AG09319 (cell line): ENCODE measurements at regions not wholly inside any gene's neighbourhood (a gene's known extent, or its start where the extent isn't known, plus 50 kb on each side); places are given as distances from the start of the nearest gene placed in this dataset.

ENCODE experiments used
- DNase-seq: peaks from one replicate; pipeline ENCODE4 v3.0.0-alpha.2; 2010; ENCODE audit warnings: low read depth; ENCODE audit errors: extremely low read depth
- TF ChIP-seq, protein P1 (sequence below): IDR thresholded peaks from 2 replicates; pipeline ENCODE4 v1.5.1; 2011; ENCODE audit warnings: low read depth, mild to moderate bottlenecking, inconsistent platforms, low read length, moderate library complexity

DNA sequence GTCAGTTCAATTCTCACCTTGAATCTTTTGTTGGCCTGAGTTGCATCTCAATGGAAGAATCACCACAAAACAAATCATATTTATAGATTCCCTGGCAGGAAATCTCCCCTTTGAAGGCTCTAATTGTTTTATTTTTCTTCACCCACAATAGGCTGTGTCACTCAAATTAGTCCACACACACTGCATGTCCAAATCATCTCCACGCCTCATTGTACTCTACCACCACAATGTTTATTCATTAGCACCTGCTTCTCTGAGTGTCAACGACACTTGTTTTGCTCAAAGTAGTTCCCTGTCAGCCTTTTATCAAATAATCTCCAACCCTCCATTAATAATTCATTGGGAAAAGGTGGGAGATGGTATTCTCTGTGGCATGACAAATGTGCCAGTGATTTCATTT is 164.3 kb downstream of the ABCC12 start:
- TF ChIP-seq, protein P1, sequence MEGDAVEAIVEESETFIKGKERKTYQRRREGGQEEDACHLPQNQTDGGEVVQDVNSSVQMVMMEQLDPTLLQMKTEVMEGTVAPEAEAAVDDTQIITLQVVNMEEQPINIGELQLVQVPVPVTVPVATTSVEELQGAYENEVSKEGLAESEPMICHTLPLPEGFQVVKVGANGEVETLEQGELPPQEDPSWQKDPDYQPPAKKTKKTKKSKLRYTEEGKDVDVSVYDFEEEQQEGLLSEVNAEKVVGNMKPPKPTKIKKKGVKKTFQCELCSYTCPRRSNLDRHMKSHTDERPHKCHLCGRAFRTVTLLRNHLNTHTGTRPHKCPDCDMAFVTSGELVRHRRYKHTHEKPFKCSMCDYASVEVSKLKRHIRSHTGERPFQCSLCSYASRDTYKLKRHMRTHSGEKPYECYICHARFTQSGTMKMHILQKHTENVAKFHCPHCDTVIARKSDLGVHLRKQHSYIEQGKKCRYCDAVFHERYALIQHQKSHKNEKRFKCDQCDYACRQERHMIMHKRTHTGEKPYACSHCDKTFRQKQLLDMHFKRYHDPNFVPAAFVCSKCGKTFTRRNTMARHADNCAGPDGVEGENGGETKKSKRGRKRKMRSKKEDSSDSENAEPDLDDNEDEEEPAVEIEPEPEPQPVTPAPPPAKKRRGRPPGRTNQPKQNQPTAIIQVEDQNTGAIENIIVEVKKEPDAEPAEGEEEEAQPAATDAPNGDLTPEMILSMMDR = no peak
- no peak for DNase-seq

DNA sequence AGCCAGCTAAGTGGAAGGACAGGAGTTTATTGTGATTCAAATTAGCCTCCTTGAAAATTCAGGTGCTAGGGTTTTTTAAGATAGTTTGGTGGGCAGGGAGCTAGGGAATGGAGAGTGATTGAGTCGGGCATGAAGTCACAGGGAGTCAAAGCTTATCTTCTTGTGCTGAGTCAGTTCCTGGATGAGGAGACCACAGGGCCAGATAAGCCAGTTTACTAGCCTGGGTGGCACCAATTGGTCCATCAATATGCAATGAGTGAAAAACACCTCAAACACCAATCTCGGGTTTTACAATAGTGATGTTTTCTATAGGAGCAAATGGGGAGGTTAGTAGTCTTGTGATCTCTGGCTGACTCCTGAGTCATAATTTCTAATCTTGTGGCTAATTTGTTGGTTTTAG is 165.1 kb downstream of the ABCC12 start:
- TF ChIP-seq, protein P1 = no peak
- no peak for DNase-seq

DNA sequence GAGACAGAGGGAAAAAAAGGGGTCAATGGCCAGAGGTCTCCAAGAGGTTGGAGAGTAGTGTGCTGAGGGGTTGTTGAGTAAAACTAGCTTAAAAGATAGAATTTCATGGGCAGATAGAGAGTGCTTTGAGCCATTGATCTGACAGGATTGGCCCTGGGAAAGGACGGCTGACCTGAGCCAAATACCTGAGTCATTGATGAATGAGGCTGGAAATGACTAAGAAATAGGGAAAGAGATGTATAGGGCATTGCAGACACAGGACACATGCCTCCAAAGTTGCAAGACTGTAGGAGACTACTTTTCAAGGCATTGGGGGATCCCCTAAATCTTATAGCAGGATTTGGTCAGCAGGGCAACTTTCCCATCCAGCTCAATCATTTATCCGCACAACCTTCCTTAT is 168.7 kb downstream of the ABCC12 start:
- DNase-seq = no peak
- TF ChIP-seq, protein P1 = no peak

DNA sequence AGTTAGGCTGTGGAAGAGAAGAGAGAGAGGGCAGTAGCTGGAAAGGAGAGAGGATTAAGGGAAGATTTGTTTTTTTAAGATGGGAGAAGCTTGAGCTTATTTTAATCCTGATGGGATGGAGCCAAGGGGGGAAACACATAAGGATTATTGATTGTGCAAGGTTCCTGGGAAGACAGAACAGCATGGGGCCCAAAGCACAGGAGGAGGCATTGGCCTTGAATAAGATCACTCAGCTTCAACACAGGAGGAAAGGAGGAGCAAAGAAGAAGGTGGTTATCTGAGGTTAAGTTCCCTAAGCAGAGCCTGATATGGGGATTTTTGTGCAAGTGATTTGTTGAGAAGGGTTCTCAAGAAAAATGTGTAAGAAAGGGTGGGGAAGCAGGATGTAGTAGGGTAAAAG is 169.8 kb downstream of the ABCC12 start:
- TF ChIP-seq, protein P1 = no peak
- DNase-seq = no peak

DNA sequence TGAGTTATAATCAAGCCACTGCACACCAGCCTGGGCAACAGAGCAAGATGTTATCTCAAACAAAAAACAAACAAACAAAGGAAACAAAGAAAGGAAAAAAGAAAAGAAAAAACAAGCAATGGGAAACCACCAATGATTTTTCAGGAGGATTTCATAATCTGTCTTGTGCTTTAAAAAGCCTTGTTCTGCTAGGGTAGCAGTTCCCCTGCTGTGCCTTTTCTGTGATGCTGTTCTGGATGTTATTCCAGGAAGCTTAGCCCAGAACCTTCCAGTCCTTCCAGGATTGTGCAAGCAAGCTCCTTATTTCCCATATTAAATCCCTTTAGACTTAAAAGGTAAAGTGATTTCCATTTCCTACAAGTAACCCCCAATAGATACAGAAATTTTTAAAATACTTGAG is 171.1 kb downstream of the ABCC12 start:
- TF ChIP-seq, protein P1 = no peak
- no peak for DNase-seq

DNA sequence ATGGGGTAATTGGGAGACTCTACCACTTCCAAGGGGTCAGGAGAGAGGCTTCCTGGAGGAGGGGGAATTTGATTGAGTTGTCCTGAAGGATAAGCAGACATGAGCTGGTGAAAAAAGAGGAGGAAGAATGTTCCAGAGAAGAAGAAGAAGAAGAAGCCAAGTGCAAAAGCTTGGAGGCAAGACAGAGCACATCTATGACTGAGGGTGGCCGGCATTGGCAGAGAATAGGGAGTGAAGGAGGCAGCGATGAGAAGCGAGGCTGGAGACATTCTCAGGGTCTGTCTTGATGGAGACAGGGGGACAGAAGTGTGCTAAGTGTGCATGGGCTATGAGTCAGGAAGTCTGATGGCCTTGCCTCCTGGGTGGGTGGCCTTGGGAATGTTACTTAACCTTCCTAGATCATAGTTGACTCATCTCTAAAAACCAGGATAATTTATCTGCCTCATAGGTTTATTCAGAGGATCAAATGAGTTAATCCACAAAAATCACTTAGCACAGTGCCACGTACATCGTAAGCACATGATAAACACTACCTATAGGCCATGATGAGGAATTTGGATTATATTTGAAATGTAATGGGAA is 171.7 kb downstream of the ABCC12 start:
- TF ChIP-seq, protein P1 = no peak
- DNase-seq = no peak

DNA sequence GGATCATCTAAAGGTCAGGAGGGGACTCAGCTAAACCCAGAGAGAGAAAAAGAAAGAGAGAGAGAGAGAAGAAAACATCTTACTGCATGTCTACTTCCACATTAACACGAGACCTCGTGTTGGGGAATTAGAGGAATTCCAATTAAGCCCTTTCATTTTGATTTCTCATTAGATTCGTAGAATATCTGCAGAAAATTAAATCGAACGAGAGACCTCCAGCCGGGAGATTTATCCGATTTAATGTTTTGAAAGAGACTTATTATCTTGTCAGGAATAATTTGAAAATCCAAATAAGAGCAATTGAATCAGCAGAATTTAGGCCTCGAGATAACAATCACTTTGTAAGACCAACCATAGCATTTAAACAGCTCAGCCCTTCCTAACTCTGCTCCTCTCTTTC is 175.6 kb downstream of the ABCC12 start:
- TF ChIP-seq, protein P1 = no peak
- no peak for DNase-seq
